ENCODE measurements at regions not wholly inside any gene's neighbourhood (a gene's known extent, or its start where the extent isn't known, plus 50 kb on each side); places are given as distances from the start of the nearest gene placed in this dataset.

GRCh38 chr3:25888892-25889524 lies 99.1 kb downstream of the OXSM start:
- Mint-ChIP-seq H3K4me3 (ENCODE audit: unreplicated experiment) (no peak overlapping the region), H3K4me1 (ENCODE audit: low read depth, unreplicated experiment) (no peaks in the 10 kb centered on the region), H3K27ac (ENCODE audit: unreplicated experiment) (no peak overlapping the region), H3K27me3 (ENCODE audit: insufficient read depth, unreplicated experiment) (no peaks in the 10 kb centered on the region), H3K9me3 (ENCODE audit: unreplicated experiment) (no peaks in the 10 kb centered on the region), H3K36me3 (ENCODE audit: insufficient read depth, unreplicated experiment) (no peaks in the 10 kb centered on the region)
- H3K9me3 ChIP-seq = no peaks in the 10 kb centered on the region
- no peak for DNase-seq
- H3K36me3 ChIP-seq (ENCODE audit: control insufficient read depth, insufficient read depth, low read length) = no peaks in the 10 kb centered on the region
- no peak overlapping the region for H3K4me3 ChIP-seq (ENCODE audit: low read depth, low read length)
- TF ChIP-seq, protein P1, sequence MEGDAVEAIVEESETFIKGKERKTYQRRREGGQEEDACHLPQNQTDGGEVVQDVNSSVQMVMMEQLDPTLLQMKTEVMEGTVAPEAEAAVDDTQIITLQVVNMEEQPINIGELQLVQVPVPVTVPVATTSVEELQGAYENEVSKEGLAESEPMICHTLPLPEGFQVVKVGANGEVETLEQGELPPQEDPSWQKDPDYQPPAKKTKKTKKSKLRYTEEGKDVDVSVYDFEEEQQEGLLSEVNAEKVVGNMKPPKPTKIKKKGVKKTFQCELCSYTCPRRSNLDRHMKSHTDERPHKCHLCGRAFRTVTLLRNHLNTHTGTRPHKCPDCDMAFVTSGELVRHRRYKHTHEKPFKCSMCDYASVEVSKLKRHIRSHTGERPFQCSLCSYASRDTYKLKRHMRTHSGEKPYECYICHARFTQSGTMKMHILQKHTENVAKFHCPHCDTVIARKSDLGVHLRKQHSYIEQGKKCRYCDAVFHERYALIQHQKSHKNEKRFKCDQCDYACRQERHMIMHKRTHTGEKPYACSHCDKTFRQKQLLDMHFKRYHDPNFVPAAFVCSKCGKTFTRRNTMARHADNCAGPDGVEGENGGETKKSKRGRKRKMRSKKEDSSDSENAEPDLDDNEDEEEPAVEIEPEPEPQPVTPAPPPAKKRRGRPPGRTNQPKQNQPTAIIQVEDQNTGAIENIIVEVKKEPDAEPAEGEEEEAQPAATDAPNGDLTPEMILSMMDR (IDR thresholded peaks at IDR 0.05; ENCODE audit: insufficient read depth in 1 of 2, low read depth in 1 of 2, low read length in 1 of 2, severe bottlenecking in 1 of 2, unreplicated experiment in 1 of 2) = no peak
- ChIA-PET CTCF (no interaction called here), POLR2A (no interaction called here)
- BruUV-seq (replicated peaks) = no TSS peak
- H3K4me1 ChIP-seq = no peaks in the 10 kb centered on the region
- intact Hi-C loops (cut with micrococcal nuclease; ENCODE audit: unreplicated experiment) = no loop called here
- H3K27me3 ChIP-seq (replicated peaks; ENCODE audit: control insufficient read depth, insufficient read depth, low read length) = no peaks in the 10 kb centered on the region

DNA sequence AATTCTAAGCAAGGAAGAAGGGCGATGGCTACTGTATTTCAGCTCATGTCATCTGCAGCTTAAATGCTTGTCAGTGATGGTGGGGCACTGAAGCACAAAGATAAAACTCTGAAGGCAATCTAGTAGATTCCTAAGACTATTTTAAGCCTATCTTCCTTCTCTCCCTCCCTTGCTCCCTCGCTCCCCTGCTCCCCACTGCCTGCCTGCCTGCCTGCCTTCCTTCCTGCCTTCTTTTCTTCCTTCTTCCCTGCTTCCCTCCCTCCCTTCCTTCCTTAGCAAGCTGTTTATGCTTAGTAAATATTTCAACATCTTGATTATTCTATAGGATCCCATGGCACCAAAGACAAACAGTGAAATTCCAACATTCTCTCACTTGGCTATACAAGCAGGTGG lies 99.6 kb downstream of the OXSM start:
- no peaks in the 10 kb centered on the region for H3K36me3 ChIP-seq (ENCODE audit: control insufficient read depth, insufficient read depth, low read length)
- Mint-ChIP-seq H3K27me3 (ENCODE audit: insufficient read depth, unreplicated experiment) (no peaks in the 10 kb centered on the region), H3K27ac (ENCODE audit: unreplicated experiment) (no peak overlapping the region), H3K4me3 (ENCODE audit: unreplicated experiment) (no peak overlapping the region), H3K36me3 (ENCODE audit: insufficient read depth, unreplicated experiment) (no peaks in the 10 kb centered on the region), H3K9me3 (ENCODE audit: unreplicated experiment) (no peaks in the 10 kb centered on the region), H3K4me1 (ENCODE audit: low read depth, unreplicated experiment) (no peaks in the 10 kb centered on the region)
- ChIA-PET POLR2A (no interaction called here), CTCF (no interaction called here)
- no peak for DNase-seq
- TF ChIP-seq, protein P1 (IDR thresholded peaks at IDR 0.05; ENCODE audit: insufficient read depth in 1 of 2, low read depth in 1 of 2, low read length in 1 of 2, severe bottlenecking in 1 of 2, unreplicated experiment in 1 of 2) = no peak
- no peaks in the 10 kb centered on the region for H3K9me3 ChIP-seq
- H3K27me3 ChIP-seq (replicated peaks; ENCODE audit: control insufficient read depth, insufficient read depth, low read length) = no peaks in the 10 kb centered on the region
- intact Hi-C loops (cut with micrococcal nuclease; ENCODE audit: unreplicated experiment) = no loop called here
- no peak overlapping the region for H3K4me3 ChIP-seq (ENCODE audit: low read depth, low read length)
- no TSS peak for BruUV-seq (replicated peaks)
- no peaks in the 10 kb centered on the region for H3K4me1 ChIP-seq

GRCh38 chr3:25894101-25894500 lies 104.2 kb downstream of the OXSM start:
- H3K4me1 Mint-ChIP-seq (ENCODE audit: low read depth, unreplicated experiment) = no peaks in the 10 kb centered on the region

More at GRCh38 chr3:25894101-25894500, 104.2 kb downstream of the OXSM start:
- ChIA-PET POLR2A (no interaction called here), CTCF (no interaction called here)
- Mint-ChIP-seq H3K4me3 (ENCODE audit: unreplicated experiment) (no peak overlapping the region), H3K36me3 (ENCODE audit: insufficient read depth, unreplicated experiment) (no peaks in the 10 kb centered on the region), H3K27me3 (ENCODE audit: insufficient read depth, unreplicated experiment) (no peaks in the 10 kb centered on the region), H3K9me3 (ENCODE audit: unreplicated experiment) (no peaks in the 10 kb centered on the region), H3K27ac (ENCODE audit: unreplicated experiment) (no peak overlapping the region)
- no peak overlapping the region for H3K4me3 ChIP-seq (ENCODE audit: low read depth, low read length)
- intact Hi-C loops (cut with micrococcal nuclease; ENCODE audit: unreplicated experiment) = no loop called here
- no TSS peak for BruUV-seq (replicated peaks)
- H3K4me1 ChIP-seq = no peaks in the 10 kb centered on the region
- no peaks in the 10 kb centered on the region for H3K27me3 ChIP-seq (replicated peaks; ENCODE audit: control insufficient read depth, insufficient read depth, low read length)
- TF ChIP-seq, protein P1 (IDR thresholded peaks at IDR 0.05; ENCODE audit: insufficient read depth in 1 of 2, low read depth in 1 of 2, low read length in 1 of 2, severe bottlenecking in 1 of 2, unreplicated experiment in 1 of 2) = no peak
- H3K9me3 ChIP-seq = no peaks in the 10 kb centered on the region
- DNase-seq = no peak
- H3K36me3 ChIP-seq (ENCODE audit: control insufficient read depth, insufficient read depth, low read length) = no peaks in the 10 kb centered on the region

Measured in Caco-2 (cell line).